ENCODE measurements at regions not wholly inside any gene's neighbourhood (a gene's known extent, or its start where the extent isn't known, plus 50 kb on each side); places are given as distances from the start of the nearest gene placed in this dataset.

- no peak overlapping the region for H3K27ac Mint-ChIP-seq
- peaks cover 44% of the 10 kb centered on the region for H3K4me1 Mint-ChIP-seq
These were observed 115.8 kb downstream of the ZIC5 start for GRCh38 chr13:99855526-99856420.

GRCh38 chr13:99854366-99854765 is 117.2 kb downstream of the ZIC5 start:
- peaks cover 33% of the 10 kb centered on the region for H3K4me1 Mint-ChIP-seq
- H3K27ac Mint-ChIP-seq: peak overlapping the region; percentile 79
- H3K36me3 Mint-ChIP-seq (ENCODE audit: low read depth): no peaks in the 10 kb centered on the region
- no peak overlapping the region for H3K4me3 Mint-ChIP-seq
- peaks cover 11% of the 10 kb centered on the region for H3K27me3 Mint-ChIP-seq (ENCODE audit: low read depth, poor library complexity)
- H3K9me3 Mint-ChIP-seq: no peaks in the 10 kb centered on the region
- TF ChIP-seq, protein P1, sequence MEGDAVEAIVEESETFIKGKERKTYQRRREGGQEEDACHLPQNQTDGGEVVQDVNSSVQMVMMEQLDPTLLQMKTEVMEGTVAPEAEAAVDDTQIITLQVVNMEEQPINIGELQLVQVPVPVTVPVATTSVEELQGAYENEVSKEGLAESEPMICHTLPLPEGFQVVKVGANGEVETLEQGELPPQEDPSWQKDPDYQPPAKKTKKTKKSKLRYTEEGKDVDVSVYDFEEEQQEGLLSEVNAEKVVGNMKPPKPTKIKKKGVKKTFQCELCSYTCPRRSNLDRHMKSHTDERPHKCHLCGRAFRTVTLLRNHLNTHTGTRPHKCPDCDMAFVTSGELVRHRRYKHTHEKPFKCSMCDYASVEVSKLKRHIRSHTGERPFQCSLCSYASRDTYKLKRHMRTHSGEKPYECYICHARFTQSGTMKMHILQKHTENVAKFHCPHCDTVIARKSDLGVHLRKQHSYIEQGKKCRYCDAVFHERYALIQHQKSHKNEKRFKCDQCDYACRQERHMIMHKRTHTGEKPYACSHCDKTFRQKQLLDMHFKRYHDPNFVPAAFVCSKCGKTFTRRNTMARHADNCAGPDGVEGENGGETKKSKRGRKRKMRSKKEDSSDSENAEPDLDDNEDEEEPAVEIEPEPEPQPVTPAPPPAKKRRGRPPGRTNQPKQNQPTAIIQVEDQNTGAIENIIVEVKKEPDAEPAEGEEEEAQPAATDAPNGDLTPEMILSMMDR (IDR thresholded peaks at IDR 0.05): no peak
- DNase-seq: no peak

More at GRCh38 chr13:99855526-99856420, 115.8 kb downstream of the ZIC5 start:
- Mint-ChIP-seq H3K9me3 (no peaks in the 10 kb centered on the region), H3K4me3 (no peak overlapping the region), H3K27me3 (ENCODE audit: low read depth, poor library complexity) (peaks cover 11% of the 10 kb centered on the region), H3K36me3 (ENCODE audit: low read depth) (no peaks in the 10 kb centered on the region)
- TF ChIP-seq, protein P1 (IDR thresholded peaks at IDR 0.05): no peak
- DNase-seq: no peak

DNA sequence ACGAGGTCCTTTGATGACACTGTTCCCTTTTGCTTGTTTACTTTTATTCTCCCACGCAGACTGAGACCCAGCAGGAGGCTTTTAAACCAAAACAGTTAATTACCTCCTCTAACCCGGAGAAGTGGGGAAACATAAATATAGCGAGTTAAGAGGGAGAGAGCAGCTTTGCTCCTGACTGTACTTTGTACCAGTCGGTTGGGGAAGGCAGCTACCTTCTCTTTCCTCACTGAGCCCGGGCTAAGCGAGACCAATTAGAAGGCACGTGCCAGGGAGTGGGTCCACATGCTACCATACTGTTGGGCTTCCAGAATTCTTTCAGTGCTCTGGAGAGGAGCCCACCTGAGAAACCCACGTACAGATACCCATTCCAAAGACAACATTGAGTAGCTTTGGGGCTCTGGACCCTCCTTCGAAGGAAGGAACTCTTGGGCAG is 124.2 kb downstream of the ZIC5 start:
- H3K4me3 Mint-ChIP-seq: no peak overlapping the region
- no peaks in the 10 kb centered on the region for H3K36me3 Mint-ChIP-seq (ENCODE audit: low read depth)
- TF ChIP-seq, protein P1 (IDR thresholded peaks at IDR 0.05): no peak
- DNase-seq: no peak
- H3K9me3 Mint-ChIP-seq: peaks cover 3% of the 10 kb centered on the region
- H3K4me1 Mint-ChIP-seq: peaks cover 31% of the 10 kb centered on the region
- H3K27ac Mint-ChIP-seq: no peak overlapping the region
- no peaks in the 10 kb centered on the region for H3K27me3 Mint-ChIP-seq (ENCODE audit: low read depth, poor library complexity)

GRCh38 chr13:99845161-99845874 is 126.2 kb downstream of the ZIC5 start:
- no peak overlapping the region for H3K27ac Mint-ChIP-seq
- H3K4me1 Mint-ChIP-seq: peaks cover 33% of the 10 kb centered on the region
- H3K36me3 Mint-ChIP-seq (ENCODE audit: low read depth): no peaks in the 10 kb centered on the region
- H3K9me3 Mint-ChIP-seq: peaks cover 3% of the 10 kb centered on the region
- TF ChIP-seq, protein P1 (IDR thresholded peaks at IDR 0.05): no peak
- DNase-seq: no peak
- peaks cover 2% of the 10 kb centered on the region for H3K27me3 Mint-ChIP-seq (ENCODE audit: low read depth, poor library complexity)
- no peak overlapping the region for H3K4me3 Mint-ChIP-seq

DNA sequence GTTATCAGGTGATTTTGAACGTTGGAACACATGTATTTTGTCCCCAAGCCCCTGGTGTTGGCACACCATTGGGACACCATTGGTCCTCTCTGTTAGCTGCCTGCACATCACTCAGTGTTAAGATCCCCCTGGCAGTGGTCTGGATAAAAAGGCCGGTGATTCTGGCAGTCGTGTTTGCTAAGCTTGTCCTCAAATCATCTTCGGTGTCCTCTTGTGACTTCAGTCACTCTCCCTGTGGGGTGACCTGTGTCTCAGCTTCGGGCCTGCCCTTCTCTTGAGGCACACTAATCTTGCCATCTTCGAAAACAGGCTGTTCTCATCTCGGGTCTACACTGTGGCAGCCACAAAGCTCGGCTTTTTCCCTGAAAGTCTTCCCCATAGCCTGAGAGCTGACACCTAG is 127.1 kb downstream of the ZIC5 start:
- TF ChIP-seq, protein P1 (IDR thresholded peaks at IDR 0.05): no peak

More for the DNA sequence above, 127.1 kb downstream of the ZIC5 start:
- H3K4me3 Mint-ChIP-seq: no peak overlapping the region
- peaks cover 33% of the 10 kb centered on the region for H3K4me1 Mint-ChIP-seq
- H3K36me3 Mint-ChIP-seq (ENCODE audit: low read depth): no peaks in the 10 kb centered on the region
- H3K27me3 Mint-ChIP-seq (ENCODE audit: low read depth, poor library complexity): peaks cover 2% of the 10 kb centered on the region
- peaks cover 3% of the 10 kb centered on the region for H3K9me3 Mint-ChIP-seq
- H3K27ac Mint-ChIP-seq: peak overlapping the region; percentile 46
- no peak for DNase-seq
